ENCODE measurements at regions not wholly inside any gene's neighbourhood (a gene's known extent, or its start where the extent isn't known, plus 50 kb on each side); places are given as distances from the start of the nearest gene placed in this dataset.

DNA sequence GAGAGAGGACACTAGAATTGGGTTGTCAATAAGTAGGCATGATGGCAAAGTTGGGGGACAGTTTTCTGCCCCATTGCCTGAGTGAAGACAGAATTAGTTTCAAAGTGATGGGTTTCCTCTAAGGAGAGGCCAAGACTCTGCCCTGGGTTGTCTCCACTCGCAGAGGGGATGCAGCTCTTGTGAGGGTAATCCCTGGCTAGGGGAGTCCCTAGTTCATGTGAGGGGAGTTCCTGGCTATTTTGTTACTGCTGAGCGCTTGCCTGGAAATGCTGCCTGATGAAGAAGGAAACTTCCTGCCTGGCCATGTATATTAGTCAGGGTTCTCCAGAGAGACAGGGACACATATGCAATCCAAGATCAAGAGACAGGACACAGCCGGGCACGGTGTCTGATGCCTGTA lies 501.5 kb downstream of the BCL11A start:
- no peak for DNase-seq (ENCODE audit: low spot score)

DNA sequence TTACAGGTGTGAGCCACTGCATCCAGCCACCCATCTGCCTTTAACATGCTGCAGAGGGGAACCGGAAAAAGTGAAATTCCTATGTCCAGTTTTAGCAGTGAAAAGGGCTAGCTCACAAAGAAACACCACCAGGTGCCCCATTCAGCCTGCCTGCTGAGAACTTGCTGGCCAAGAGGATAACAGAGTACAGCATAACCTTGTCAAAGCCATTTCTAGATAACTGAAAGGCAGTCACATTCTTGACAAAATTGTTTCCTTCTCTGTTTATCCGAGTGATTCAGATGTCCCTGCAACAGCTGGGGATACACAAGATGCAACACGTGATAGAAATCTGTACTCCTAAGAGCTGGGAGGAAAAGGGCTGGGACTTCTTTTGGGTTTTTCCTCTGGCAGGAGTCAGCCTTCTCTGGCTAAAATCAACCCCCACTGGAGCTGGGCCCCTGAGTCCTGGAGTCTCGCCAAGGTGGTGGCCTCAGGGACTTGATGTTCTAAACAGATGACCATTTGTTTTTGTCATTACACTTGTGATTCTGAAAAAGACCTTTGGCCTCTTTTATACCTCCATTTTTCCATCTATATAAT lies 505.4 kb downstream of the BCL11A start:
- no peak for DNase-seq (ENCODE audit: low spot score)

DNA sequence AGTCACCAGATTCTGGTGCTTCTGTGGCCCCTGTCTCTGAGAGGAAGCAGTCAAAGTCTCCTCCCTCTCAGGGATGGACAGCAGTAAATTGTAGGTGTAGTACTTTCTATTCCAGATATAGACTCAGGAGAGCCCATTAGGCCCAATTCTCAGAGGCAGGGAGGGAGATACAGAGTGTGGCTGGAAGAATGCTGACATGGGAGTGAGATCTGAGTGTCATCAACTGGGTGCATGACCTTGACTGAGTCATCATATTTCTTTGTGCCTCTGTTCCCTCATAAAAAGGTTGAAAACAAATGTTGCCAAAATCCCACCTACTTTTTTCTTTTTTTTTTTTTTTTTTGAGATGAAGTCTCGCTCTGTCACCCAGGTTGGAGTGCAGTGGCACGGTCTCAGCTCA lies 506.1 kb downstream of the BCL11A start:
- no peak for DNase-seq (ENCODE audit: low spot score)

DNA sequence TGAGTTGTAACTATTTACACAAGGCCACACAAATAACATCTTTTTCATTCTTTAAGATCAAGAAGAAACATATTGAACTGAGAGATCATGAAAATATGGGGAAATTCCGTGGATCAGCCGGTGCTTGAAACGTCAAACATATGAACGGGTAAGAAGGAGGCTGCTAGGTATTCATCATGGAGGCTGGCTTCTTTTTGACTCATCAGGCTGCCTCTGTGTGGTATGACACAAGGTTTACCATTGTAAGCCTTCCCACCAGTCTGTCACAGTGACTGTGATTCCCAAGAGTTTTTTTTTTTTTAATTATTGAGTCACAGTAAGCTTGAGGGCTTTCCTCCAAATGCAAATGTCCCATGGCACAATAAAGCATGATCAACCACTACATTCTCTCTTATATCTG lies 506.9 kb downstream of the BCL11A start:
- DNase-seq (ENCODE audit: low spot score) = no peak

DNA sequence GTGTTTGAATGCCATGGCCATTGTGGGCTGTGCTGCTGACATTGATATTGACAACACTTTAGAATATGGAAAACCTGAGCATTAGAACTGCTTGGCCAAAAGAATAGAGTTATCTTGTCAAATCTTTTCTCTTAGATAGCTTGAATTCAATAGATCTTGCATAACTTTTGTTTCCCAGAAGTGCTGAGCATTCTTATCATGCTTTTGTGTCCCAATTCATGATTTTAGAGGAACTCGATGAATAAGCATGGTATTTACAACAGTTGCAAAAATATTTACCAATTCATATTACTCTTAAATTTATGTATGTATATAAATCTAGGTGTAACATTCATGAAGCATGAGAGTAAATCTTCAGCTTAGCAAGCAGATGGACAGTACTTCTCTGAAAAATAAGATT lies 508.0 kb downstream of the BCL11A start:
- DNase-seq (ENCODE audit: low spot score) = no peak

DNA sequence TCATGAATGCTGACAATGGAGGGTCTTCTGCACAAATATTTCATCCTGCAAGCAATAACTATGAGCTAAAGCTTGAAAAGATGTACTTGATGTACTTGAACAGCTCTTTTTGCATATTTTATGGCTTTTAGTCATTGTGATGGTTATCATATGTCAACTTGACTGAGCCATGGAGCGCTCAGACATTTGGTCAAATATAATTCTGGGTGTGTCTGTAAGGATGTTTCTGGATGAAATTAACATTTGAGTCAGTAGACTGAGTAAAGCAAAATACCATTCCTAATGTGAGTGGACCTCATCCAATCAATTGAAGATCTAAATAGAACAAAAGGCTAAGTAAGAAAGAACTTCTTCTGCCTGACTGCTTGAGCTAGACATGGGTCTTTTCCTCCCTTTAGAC lies 509.0 kb downstream of the BCL11A start:
- DNase-seq (ENCODE audit: low spot score) = no peak

DNA sequence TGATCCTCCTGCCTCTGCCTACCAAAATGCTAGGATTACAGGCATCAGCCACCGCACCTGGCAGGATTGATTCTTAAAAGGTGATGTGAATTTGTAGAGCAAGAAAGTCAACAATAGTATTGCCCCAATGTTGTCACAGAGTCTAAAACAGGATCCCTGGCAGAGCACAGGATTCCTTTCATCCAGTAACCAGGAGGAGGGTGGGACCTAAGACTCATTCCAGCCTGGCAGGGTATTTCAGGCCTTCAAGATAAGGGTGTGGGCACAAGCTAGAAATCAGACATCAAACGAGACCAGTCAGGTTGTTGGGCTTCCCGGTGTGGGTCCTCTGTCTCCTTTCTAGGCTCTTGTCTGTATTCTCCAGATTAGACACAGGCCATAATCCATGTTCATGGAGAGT lies 511.4 kb downstream of the BCL11A start:
- no peak for DNase-seq (ENCODE audit: low spot score)

DNA sequence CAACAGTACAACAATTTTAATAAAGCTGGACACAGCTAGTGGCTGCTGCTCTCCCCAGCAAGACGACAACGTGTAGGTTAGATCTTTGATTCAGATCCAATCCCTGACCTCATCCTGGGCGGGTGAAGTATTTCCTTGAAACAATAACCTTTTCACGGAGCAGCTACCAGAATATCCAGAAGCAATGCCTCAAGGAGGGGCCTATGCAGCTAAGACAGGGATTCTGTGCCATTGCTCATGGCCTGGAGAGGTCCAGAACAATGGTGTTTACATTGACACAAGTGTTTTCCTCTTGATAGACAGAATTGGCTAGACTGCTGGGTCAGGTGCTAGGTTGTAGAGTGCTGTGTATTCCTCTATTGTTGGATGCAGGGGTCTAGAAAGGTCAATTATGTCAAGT lies 520.1 kb downstream of the BCL11A start:
- DNase-seq (ENCODE audit: low spot score) = no peak

DNA sequence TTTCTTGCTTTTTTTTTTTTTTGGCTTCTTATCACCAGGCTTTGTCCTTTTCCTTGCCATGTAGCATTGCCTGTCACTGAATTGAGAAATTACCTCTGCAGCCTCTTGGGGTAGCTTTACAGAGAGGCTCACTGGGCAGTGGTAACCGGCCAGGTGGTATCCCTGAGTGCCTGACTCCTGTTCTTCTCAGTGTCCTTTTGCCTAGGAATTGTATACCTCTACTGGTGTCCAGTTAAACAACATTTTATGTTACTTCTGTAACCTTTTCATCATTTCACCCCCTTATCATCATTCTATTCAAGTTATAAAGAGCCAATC lies 523.9 kb downstream of the BCL11A start:
- no peak for DNase-seq (ENCODE audit: low spot score)

DNA sequence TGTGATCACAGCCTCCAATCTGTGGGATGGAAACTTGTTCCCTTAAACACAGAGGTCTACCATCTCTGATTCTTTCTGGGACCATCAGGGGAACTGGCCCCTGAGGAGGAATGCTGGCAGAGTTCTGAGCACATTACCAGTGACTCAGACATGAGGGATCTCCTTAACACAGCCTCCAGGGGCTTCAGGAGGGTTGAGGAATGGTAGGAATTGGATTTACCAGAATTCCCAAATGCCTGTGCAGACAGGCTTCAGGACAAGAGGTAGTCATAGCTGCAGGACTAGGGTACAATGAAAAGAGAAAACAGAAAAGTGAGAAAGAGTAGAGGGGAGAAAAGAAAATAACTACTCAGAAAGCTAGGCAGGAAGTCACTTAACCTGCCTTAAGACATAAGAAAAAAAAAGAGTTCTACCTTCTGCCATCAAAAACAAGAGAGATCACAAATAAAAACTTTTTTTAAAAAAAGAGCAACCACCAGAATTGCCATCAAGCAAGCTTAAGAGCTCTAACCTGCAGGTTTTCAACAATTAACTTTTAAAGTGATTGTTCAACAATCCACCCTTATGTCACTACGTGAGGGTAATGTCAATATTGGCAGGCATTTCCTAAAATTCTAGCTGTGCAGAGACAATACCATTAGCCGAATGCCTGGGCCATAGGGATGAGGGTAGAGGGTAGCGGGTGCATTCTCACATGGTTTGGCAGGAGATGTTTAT lies 524.4 kb downstream of the BCL11A start:
- DNase-seq (ENCODE audit: low spot score) = no peak

DNA sequence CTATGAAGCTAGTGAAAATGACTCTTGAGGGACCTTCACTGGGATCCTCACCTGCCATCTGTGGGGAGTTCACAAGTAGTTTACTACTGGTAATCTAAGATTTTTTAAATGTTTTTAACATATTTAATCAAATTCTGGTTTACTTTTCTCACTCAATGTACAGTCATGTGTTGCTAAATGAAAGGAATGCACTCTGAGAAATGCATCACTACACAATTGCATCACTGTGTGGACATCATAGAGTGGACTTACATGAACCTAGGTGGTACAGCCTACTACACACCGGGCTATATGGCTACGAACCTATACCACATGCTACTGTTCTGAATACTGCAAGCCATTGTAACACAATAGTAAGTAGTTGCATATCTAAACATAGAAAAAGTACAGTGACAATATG lies 528.0 kb downstream of the BCL11A start:
- no peak for DNase-seq (ENCODE audit: low spot score)

DNA sequence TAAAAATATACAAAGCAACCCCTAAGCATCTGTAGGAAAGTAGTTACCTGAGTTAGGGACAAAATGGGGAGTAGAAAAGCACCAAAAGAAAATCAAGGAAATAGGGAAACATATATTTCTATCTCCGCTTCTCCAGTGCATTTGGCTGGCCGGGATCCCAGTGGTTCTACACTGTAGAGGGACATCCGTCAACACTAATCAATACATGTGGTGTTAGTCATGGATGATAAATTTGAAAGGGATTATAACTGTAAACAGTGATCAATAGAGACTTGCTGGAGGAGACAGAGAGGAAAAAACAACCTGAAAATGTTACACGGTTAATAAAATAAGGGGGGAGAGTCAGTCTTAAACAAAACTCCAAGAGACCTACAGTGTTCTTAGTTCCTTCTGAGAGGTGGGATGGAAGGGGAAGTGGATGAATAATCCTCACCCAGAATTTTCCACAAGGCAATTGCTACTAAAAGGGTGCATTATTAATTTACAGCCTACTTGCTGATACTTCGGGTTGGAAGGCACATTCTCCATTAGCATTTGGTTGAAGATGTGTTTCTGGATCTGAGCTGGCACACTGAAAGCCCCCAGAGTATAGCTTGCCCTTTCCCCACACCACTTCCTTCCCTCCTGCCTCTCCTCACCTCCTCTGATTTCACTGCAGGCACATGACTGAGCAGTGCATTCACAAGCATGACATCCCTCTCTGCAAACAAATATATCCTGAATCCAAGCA lies 530.0 kb downstream of the BCL11A start:
- DNase-seq (ENCODE audit: low spot score) = no peak

DNA sequence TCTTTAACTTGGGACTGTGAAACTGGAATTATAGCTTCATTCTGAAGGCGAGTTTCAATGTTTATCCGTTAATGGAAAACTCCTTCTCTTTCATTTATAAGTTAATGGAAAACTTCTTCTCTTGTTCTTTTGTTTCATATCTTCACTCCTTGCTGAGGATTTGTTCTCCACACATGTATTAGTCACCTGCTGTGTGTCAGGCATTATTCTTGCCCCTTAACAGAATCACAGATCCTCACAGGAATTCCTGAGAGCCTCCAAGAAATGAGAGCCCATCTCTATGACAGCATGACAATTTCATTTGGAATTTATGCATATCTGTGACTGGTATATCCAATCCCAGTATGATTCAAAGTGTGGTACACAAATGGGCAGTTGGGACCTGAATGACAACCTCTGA lies 545.8 kb downstream of the BCL11A start:
- DNase-seq (ENCODE audit: low spot score) = no peak

DNA sequence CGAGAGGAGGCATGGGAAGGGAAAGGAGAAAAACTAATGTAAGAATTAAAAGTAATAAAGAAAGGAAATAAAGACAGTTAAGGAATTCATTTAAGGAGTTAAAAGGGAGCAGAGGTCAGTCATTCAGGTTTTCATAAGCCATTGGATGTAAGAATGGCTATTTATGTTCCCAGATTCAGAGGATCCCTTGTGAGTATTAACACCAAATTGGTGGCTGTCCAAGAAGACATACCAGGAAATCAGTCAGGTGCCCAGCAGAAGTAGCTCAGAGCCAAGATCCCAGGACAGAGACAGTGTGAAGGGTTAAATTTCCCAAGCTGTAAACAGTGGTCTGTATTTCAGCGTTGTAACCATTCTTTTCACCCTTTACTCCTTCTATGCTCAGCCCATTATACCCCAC lies 550.4 kb downstream of the BCL11A start:
- DNase-seq (ENCODE audit: low spot score) = no peak

DNA sequence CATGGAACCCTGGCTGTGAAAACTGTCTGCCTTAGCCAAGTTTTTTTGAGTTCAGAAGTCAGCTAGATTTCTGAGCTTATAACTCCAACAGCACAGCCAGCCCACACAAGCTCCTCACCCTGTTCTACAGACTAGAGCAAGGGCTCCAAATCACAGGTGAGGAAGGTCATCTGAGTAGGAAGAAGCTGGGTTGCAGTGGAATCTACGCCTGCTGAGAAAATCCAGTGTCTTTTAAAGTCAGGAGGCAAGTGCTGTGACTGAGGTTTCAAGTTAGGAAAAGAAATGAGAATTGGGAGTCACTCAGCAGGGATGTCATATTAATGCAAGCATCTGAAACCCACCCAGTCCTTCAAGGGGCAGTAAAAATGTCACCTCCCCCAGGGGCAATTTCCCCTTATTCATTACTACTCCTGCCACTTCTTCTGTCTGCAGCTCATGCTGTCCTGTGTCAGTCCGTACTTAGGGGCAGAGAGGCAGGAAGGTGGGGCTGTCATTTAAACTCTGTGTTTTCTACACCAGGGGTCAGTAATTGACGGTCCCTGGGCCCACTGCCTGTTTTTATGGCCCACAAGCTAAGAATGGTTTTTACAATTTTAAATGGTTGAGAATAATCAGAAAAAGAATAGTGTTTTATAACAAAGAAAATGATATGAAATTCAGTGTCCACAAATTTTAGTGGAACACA lies 551.1 kb downstream of the BCL11A start:
- no peak for DNase-seq (ENCODE audit: low spot score)

DNA sequence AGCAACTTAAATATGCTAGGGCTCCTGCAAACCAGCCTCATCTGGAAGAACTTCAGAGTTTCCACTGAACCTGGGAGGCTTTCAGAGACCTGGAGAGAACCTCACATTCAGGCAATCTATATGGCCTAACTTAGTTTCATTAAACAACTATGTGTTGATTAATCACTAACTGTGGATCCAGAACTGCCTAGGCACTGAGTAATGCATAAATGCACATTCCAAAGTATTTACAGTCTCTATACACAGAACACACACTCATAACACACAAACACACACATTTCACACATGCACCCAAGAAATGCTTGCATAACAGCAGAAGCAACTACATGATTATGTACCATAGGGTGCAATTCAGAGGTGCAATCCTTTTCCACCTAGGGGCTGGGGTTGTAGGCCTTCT lies 552.8 kb downstream of the BCL11A start:
- no peak for DNase-seq (ENCODE audit: low spot score)

DNA sequence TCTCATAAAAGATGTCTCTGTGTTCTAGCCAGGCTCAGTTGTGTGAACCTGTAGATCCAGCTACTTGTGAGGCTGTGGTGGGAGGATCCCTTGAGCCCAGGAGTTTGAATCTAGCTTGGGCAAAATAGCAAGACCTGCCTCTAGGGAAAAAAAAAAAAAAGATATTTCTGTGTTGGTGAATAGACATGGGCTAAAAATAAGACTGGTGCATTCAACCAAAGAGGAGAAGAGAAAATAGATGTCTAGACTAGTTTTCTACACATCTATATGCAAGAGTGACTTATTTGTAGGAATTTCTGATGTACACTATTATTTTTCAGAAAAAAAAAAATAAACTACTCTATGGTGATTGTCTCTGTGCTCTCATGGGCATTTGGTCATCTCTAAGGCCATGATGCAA lies 555.1 kb downstream of the BCL11A start:
- DNase-seq (ENCODE audit: low spot score) = no peak

DNA sequence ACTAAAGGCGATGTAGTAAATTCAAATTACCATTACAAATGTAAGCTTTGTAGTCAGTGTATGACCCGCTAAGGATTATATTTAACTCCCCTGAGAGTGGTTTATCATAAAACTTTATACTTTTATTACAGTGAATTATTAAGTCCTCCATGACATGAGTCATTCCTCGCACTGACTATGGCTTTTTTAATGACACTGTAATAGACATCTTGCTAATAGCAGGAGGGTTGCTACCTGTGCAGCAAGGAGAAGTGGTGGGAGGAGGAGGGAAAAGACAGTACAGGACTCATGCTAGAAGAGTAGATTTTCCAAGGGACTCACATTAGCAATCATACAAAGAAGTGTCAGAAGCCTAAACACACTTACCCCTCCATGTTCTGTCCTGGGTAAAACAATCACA lies 556.1 kb downstream of the BCL11A start:
- DNase-seq (ENCODE audit: low spot score) = no peak

DNA sequence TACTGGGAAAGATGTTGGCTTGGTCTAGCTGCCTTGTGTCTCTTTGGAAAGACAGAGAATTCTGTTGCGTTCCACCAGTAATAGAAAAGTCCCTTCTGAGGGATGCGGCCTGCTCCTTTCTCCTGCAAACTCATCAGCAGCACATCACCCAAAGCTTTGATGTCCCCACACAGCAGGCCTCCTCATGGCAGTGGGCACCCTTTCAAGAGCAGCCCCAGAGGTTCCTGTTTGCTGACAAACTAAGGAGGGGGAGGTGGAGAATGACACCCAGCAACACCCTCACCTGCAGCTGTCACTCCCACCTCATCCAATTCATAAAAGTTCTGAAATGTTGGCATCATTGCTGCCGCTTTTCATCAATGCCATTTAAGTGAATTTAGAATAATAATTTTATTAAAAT lies 556.6 kb downstream of the BCL11A start:
- DNase-seq (ENCODE audit: low spot score) = no peak

DNA sequence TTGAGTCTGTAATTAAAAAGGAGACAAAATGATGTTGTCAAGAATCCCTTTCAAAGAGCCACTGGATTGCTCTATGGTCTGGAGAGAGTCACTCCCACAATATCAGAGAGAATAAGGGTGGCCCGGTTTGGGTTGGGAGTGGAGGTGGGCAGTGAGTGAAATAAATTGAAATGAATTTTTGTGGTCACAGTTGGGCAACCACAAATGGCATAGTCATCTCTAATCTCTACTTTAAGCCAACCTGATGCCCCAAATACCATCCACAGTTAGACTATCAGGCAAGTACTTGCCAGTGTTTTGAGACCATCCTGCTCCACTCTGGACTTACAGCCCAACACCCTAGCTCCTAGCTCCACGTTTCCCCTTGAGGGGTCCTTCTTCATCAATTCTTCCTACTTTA lies 559.7 kb downstream of the BCL11A start:
- no peak for DNase-seq (ENCODE audit: low spot score)

DNA sequence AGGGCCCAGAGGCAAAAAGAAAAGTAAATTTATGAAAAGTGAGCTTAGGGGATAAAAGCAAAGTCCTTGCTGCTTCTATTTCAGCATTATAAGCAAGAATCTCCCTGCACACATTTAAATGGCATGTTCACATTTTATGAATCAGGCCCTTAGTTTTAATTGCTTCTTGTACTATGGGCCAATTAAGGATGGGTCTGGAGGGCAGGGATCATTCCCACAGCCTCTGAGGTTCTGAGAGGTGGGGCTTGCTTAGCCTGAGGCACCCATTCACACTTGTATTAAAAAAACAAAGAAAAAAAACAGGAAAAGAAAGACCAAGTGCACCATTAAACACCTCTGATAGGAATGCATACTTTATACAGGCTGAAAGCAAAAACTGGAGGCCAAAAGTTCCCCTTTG lies 565.1 kb downstream of the BCL11A start:
- no peak for DNase-seq (ENCODE audit: low spot score)

DNA sequence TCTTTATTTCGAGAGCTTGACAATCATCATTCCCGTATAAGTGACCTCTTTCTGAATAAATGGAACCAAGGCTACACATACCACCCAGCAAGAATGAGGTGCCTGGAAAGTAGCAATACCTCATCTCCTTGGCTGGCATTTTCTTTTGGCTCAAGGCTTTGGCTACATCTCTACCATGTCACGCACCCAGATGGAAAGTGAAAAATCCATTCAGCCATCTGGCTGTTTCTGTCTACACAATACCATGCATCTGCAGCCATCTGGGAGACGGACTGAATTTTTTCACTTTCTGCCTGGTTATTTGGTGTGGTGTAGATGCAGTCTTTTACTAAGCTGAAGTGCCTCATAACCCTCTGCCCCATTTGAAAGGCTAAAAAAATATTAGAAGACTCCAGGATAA lies 566.9 kb downstream of the BCL11A start:
- no peak for DNase-seq (ENCODE audit: low spot score)

DNA sequence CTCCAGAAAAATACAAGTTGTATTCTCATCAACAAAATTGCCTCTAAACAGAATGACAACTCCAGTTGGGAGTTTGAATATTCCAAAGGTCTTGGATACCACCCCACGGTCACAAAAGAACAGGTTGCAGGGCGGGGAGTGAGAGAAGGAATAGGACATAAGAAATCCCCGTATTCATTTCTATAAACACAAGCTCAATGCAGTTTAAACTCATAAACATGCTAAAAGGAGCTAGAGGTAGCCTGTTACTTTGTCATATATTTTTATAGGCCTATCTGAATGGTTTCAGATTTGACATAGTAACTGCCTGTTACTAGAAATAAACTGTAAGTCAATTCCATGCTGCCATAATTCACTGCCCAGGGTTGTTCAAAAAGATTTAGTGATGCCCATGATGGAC lies 567.5 kb downstream of the BCL11A start:
- no peak for DNase-seq (ENCODE audit: low spot score)

Measured in ecto neural progenitor cell (in vitro differentiated cells).